ENCODE measurements at regions not wholly inside any gene's neighbourhood (a gene's known extent, or its start where the extent isn't known, plus 50 kb on each side); places are given as distances from the start of the nearest gene placed in this dataset.

- H3K9me3 ChIP-seq (ENCODE audit: control insufficient read depth, low read depth, low read length): no peaks in the 10 kb centered on the region
- DNase-seq: no peak
- no peak overlapping the region for H3K4me3 ChIP-seq (ENCODE audit: low read length)
- no CpG with 5 or more reads among the region's 2 CpGs for WGBS (ENCODE audit: insufficient coverage, low lambda C conversion rate)
- no peaks in the 10 kb centered on the region for H3K4me1 ChIP-seq (ENCODE audit: control insufficient read depth, insufficient read depth, low read length)
- no peaks in the 10 kb centered on the region for H3K27me3 ChIP-seq (ENCODE audit: control insufficient read depth, insufficient read depth, low read length)
- no peak overlapping the region for H3K27ac ChIP-seq (ENCODE audit: low read length)
- H3K36me3 ChIP-seq (ENCODE audit: control insufficient read depth, insufficient read depth, low read length): no peaks in the 10 kb centered on the region
These were observed 101.8 kb upstream of the DDX18 start for GRCh38 chr2:117712684-117713083.

- WGBS (ENCODE audit: insufficient coverage, low lambda C conversion rate): no CpG with 5 or more reads among the region's 6 CpGs
- Histone ChIP-seq H3K4me3 (ENCODE audit: low read length) (no peak overlapping the region), H3K9me3 (ENCODE audit: control insufficient read depth, low read depth, low read length) (no peaks in the 10 kb centered on the region), H3K27me3 (ENCODE audit: control insufficient read depth, insufficient read depth, low read length) (no peaks in the 10 kb centered on the region), H3K36me3 (ENCODE audit: control insufficient read depth, insufficient read depth, low read length) (no peaks in the 10 kb centered on the region), H3K27ac (ENCODE audit: low read length) (no peak overlapping the region), H3K4me1 (ENCODE audit: control insufficient read depth, insufficient read depth, low read length) (no peaks in the 10 kb centered on the region)
- no peak for DNase-seq
These were observed 100.4 kb upstream of the DDX18 start for GRCh38 chr2:117714110-117714509.

- Histone ChIP-seq H3K36me3 (ENCODE audit: control insufficient read depth, insufficient read depth, low read length) (no peaks in the 10 kb centered on the region), H3K27me3 (ENCODE audit: control insufficient read depth, insufficient read depth, low read length) (no peaks in the 10 kb centered on the region), H3K9me3 (ENCODE audit: control insufficient read depth, low read depth, low read length) (no peaks in the 10 kb centered on the region), H3K27ac (ENCODE audit: low read length) (no peak overlapping the region), H3K4me1 (ENCODE audit: control insufficient read depth, insufficient read depth, low read length) (no peaks in the 10 kb centered on the region), H3K4me3 (ENCODE audit: low read length) (no peak overlapping the region)
- DNase-seq: no peak
- 0% methylated on average over 1 of the region's 7 CpGs for WGBS (ENCODE audit: insufficient coverage, low lambda C conversion rate)
These were observed 99.6 kb upstream of the DDX18 start for GRCh38 chr2:117714745-117715417.

GRCh38 chr2:117716505-117716904, 98.0 kb upstream of the DDX18 start:
- H3K27ac ChIP-seq (ENCODE audit: low read length): no peak overlapping the region
- H3K9me3 ChIP-seq (ENCODE audit: control insufficient read depth, low read depth, low read length): no peaks in the 10 kb centered on the region
- 76% methylated on average over 3 of the region's 3 CpGs for WGBS (ENCODE audit: insufficient coverage, low lambda C conversion rate)
- H3K4me1 ChIP-seq (ENCODE audit: control insufficient read depth, insufficient read depth, low read length): no peaks in the 10 kb centered on the region
- no peaks in the 10 kb centered on the region for H3K36me3 ChIP-seq (ENCODE audit: control insufficient read depth, insufficient read depth, low read length)
- no peak overlapping the region for H3K4me3 ChIP-seq (ENCODE audit: low read length)
- no peak for DNase-seq
- no peaks in the 10 kb centered on the region for H3K27me3 ChIP-seq (ENCODE audit: control insufficient read depth, insufficient read depth, low read length)

- WGBS (ENCODE audit: insufficient coverage, low lambda C conversion rate): 45% methylated on average over 2 of the region's 6 CpGs
- H3K9me3 ChIP-seq (ENCODE audit: control insufficient read depth, low read depth, low read length): no peaks in the 10 kb centered on the region
- no peaks in the 10 kb centered on the region for H3K4me1 ChIP-seq (ENCODE audit: control insufficient read depth, insufficient read depth, low read length)
- no peaks in the 10 kb centered on the region for H3K36me3 ChIP-seq (ENCODE audit: control insufficient read depth, insufficient read depth, low read length)
- H3K27ac ChIP-seq (ENCODE audit: low read length): no peak overlapping the region
- H3K4me3 ChIP-seq (ENCODE audit: low read length): no peak overlapping the region
- DNase-seq: no peak
- H3K27me3 ChIP-seq (ENCODE audit: control insufficient read depth, insufficient read depth, low read length): no peaks in the 10 kb centered on the region
These were observed 97.4 kb upstream of the DDX18 start for GRCh38 chr2:117717072-117717471.

GRCh38 chr2:117718048-117718447, 96.4 kb upstream of the DDX18 start:
- DNase-seq: no peak
- Histone ChIP-seq H3K27me3 (ENCODE audit: control insufficient read depth, insufficient read depth, low read length) (no peaks in the 10 kb centered on the region), H3K27ac (ENCODE audit: low read length) (no peak overlapping the region), H3K36me3 (ENCODE audit: control insufficient read depth, insufficient read depth, low read length) (no peaks in the 10 kb centered on the region), H3K4me1 (ENCODE audit: control insufficient read depth, insufficient read depth, low read length) (no peaks in the 10 kb centered on the region), H3K9me3 (ENCODE audit: control insufficient read depth, low read depth, low read length) (no peaks in the 10 kb centered on the region), H3K4me3 (ENCODE audit: low read length) (no peak overlapping the region)
- WGBS (ENCODE audit: insufficient coverage, low lambda C conversion rate): no CpG with 5 or more reads among the region's 3 CpGs

- H3K36me3 ChIP-seq (ENCODE audit: control insufficient read depth, insufficient read depth, low read length): no peaks in the 10 kb centered on the region
- H3K4me3 ChIP-seq (ENCODE audit: low read length): no peak overlapping the region
These were observed 93.7 kb upstream of the DDX18 start for GRCh38 chr2:117720765-117721164.

GRCh38 chr2:117723483-117723882, 91.0 kb upstream of the DDX18 start:
- H3K4me3 ChIP-seq (ENCODE audit: low read length): no peak overlapping the region
- no peak for DNase-seq
- no peaks in the 10 kb centered on the region for H3K27me3 ChIP-seq (ENCODE audit: control insufficient read depth, insufficient read depth, low read length)
- H3K27ac ChIP-seq (ENCODE audit: low read length): no peak overlapping the region
- H3K4me1 ChIP-seq (ENCODE audit: control insufficient read depth, insufficient read depth, low read length): no peaks in the 10 kb centered on the region
- no peaks in the 10 kb centered on the region for H3K36me3 ChIP-seq (ENCODE audit: control insufficient read depth, insufficient read depth, low read length)
- 100% methylated on average over 1 of the region's 2 CpGs for WGBS (ENCODE audit: insufficient coverage, low lambda C conversion rate)
- H3K9me3 ChIP-seq (ENCODE audit: control insufficient read depth, low read depth, low read length): no peaks in the 10 kb centered on the region

More at GRCh38 chr2:117720765-117721164, 93.7 kb upstream of the DDX18 start:
- Histone ChIP-seq H3K27ac (ENCODE audit: low read length) (no peak overlapping the region), H3K27me3 (ENCODE audit: control insufficient read depth, insufficient read depth, low read length) (no peaks in the 10 kb centered on the region), H3K9me3 (ENCODE audit: control insufficient read depth, low read depth, low read length) (no peaks in the 10 kb centered on the region), H3K4me1 (ENCODE audit: control insufficient read depth, insufficient read depth, low read length) (no peaks in the 10 kb centered on the region)
- WGBS (ENCODE audit: insufficient coverage, low lambda C conversion rate): no CpG with 5 or more reads among the region's 2 CpGs
- DNase-seq: no peak

- Histone ChIP-seq H3K4me3 (ENCODE audit: low read length) (no peak overlapping the region), H3K36me3 (ENCODE audit: control insufficient read depth, insufficient read depth, low read length) (no peaks in the 10 kb centered on the region), H3K9me3 (ENCODE audit: control insufficient read depth, low read depth, low read length) (no peaks in the 10 kb centered on the region), H3K27me3 (ENCODE audit: control insufficient read depth, insufficient read depth, low read length) (no peaks in the 10 kb centered on the region), H3K4me1 (ENCODE audit: control insufficient read depth, insufficient read depth, low read length) (no peaks in the 10 kb centered on the region), H3K27ac (ENCODE audit: low read length) (no peak overlapping the region)
- DNase-seq: no peak
- WGBS (ENCODE audit: insufficient coverage, low lambda C conversion rate): 100% methylated on average over 1 of the region's 9 CpGs
These were observed 90.5 kb upstream of the DDX18 start for GRCh38 chr2:117723888-117724434.

GRCh38 chr2:117726747-117727146, 87.7 kb upstream of the DDX18 start:
- H3K4me3 ChIP-seq (ENCODE audit: low read length): no peak overlapping the region
- H3K27ac ChIP-seq (ENCODE audit: low read length): no peak overlapping the region
- no CpG with 5 or more reads among the region's 5 CpGs for WGBS (ENCODE audit: insufficient coverage, low lambda C conversion rate)
- H3K36me3 ChIP-seq (ENCODE audit: control insufficient read depth, insufficient read depth, low read length): no peaks in the 10 kb centered on the region
- H3K27me3 ChIP-seq (ENCODE audit: control insufficient read depth, insufficient read depth, low read length): no peaks in the 10 kb centered on the region
- no peaks in the 10 kb centered on the region for H3K9me3 ChIP-seq (ENCODE audit: control insufficient read depth, low read depth, low read length)
- no peak for DNase-seq
- H3K4me1 ChIP-seq (ENCODE audit: control insufficient read depth, insufficient read depth, low read length): no peaks in the 10 kb centered on the region

- Histone ChIP-seq H3K9me3 (ENCODE audit: control insufficient read depth, low read depth, low read length) (no peaks in the 10 kb centered on the region), H3K27me3 (ENCODE audit: control insufficient read depth, insufficient read depth, low read length) (no peaks in the 10 kb centered on the region), H3K4me3 (ENCODE audit: low read length) (no peak overlapping the region), H3K27ac (ENCODE audit: low read length) (no peak overlapping the region), H3K36me3 (ENCODE audit: control insufficient read depth, insufficient read depth, low read length) (no peaks in the 10 kb centered on the region), H3K4me1 (ENCODE audit: control insufficient read depth, insufficient read depth, low read length) (no peaks in the 10 kb centered on the region)
- no peak for DNase-seq
These were observed 76.6 kb upstream of the DDX18 start for GRCh38 chr2:117737846-117738245.

Data from large intestine (tissue), 3 donors.